Panc1 (cell line): ENCODE measurements at regions not wholly inside any gene's neighbourhood (a gene's known extent, or its start where the extent isn't known, plus 50 kb on each side); places are given as distances from the start of the nearest gene placed in this dataset.

ENCODE experiments used
- ATAC-seq: fragments of 200-7000 bp; cut with Tn5 transposase; 2 replicates; pipeline ENCODE4 v1.9.1; 2020; ENCODE audit warnings: mild to moderate bottlenecking, moderate library complexity
- BruUV-seq: library from RNA; stranded (reverse); fragments of 400-500 nt; replicated peaks from 2 replicates; lab custom pipeline; 2021; lab: Mats Ljungman, UMichigan
- CTCF ChIA-PET: fragments of 300-600 bp; sonication (Branson Sonifier 250); formaldehyde crosslinking; loops from one replicate; lab custom pipeline; 2022; ENCODE audit warnings: antibody characterized with exemption; lab: Charles Lee
- POLR2A ChIA-PET: fragments of 300-600 bp; sonication (Branson Sonifier 250); formaldehyde crosslinking; loops from one replicate; lab custom pipeline; 2022; ENCODE audit warnings: antibody characterized with exemption; lab: Charles Lee
- DNase-seq: peaks from one replicate; pipeline ENCODE4 v3.0.0-alpha.2; 2010; ENCODE audit warnings: low read depth, low spot score
- H3K27ac ChIP-seq: 2 replicates; pipeline ENCODE4 v1.5.1; 2011; ENCODE audit warnings: mild to moderate bottlenecking, low read length, inconsistent platforms
- H3K27me3 ChIP-seq: fragments of 200-500 bp; sonication (Bioruptor generic); 2 replicates; pipeline ENCODE4 v1.6.0; 2014; ENCODE audit warnings: low read length, inconsistent platforms; ENCODE audit not compliant: control insufficient read depth, insufficient read depth
- H3K36me3 ChIP-seq: fragments of 200-500 bp; sonication (Bioruptor generic); 2 replicates; pipeline ENCODE4 v1.5.1; 2014; ENCODE audit warnings: inconsistent platforms, mild to moderate bottlenecking, low read length, moderate library complexity; ENCODE audit not compliant: control insufficient read depth, insufficient read depth
- H3K4me1 ChIP-seq: 2 replicates; pipeline ENCODE4 v1.5.1; 2011; ENCODE audit warnings: inconsistent platforms, mild to moderate bottlenecking, low read length, moderate library complexity; ENCODE audit not compliant: control insufficient read depth, insufficient read depth
- H3K4me3 ChIP-seq, 2 experiments: 2 replicates each; pipeline ENCODE4 v1.5.1; 2011 to 2012; ENCODE audit warnings: low read depth in 2 of 2, low read length in 2 of 2, mild to moderate bottlenecking in 2 of 2, inconsistent platforms in 1 of 2, moderate library complexity in 1 of 2
- H3K9me3 ChIP-seq: fragments of 200-500 bp; sonication (Bioruptor generic); 2 replicates; pipeline ENCODE4 v1.5.1; 2014; ENCODE audit warnings: low read depth, mild to moderate bottlenecking, inconsistent platforms, low read length, moderate library complexity; ENCODE audit not compliant: control insufficient read depth, insufficient read depth
- POLR2AphosphoS5 ChIP-seq: IDR thresholded peaks from 2 replicates; pipeline ENCODE4 v1.6.1; 2012; ENCODE audit warnings: mild to moderate bottlenecking, low read depth, low read length, moderate library complexity
- REST ChIP-seq, 2 experiments: IDR thresholded peaks; 2 replicates each; pipeline ENCODE4 v1.6.1; 2011 to 2012; ENCODE audit warnings: low read depth in 2 of 2, control low read depth in 1 of 2, low read length in 1 of 2, mild to moderate bottlenecking in 1 of 2, moderate library complexity in 1 of 2; ENCODE audit not compliant: insufficient read depth in 1 of 2
- SIN3A ChIP-seq: IDR thresholded peaks from 2 replicates; pipeline ENCODE4 v1.6.1; 2012; ENCODE audit warnings: low read depth, mild to moderate bottlenecking, low read length, moderate library complexity, borderline replicate concordance; ENCODE audit not compliant: insufficient read depth
- TCF7L2 ChIP-seq: IDR thresholded peaks from 2 replicates; pipeline ENCODE4 v1.6.1; 2011; ENCODE audit warnings: mild to moderate bottlenecking, low read depth, low read length, inconsistent platforms
- in situ Hi-C: cut with HindIII; loops from 2 replicates; pipeline ENCODE4 v1.10.0; 2016; ENCODE audit warnings: low sequenced_read_pairs, low pct_unique_long_range_greater_than_20kb
- intact Hi-C: fragments of 100-400 bp; cut with micrococcal nuclease; formaldehyde crosslinking; loops from one replicate; pipeline ENCODE4 v1.10.0; 2022; ENCODE audit not compliant: unreplicated experiment
- TF ChIP-seq, protein P1 (sequence below): fragments of 450-650 bp; IDR thresholded peaks from 2 replicates; pipeline ENCODE4 v1.5.1; 2017; ENCODE audit warnings: mild to moderate bottlenecking

DNA sequence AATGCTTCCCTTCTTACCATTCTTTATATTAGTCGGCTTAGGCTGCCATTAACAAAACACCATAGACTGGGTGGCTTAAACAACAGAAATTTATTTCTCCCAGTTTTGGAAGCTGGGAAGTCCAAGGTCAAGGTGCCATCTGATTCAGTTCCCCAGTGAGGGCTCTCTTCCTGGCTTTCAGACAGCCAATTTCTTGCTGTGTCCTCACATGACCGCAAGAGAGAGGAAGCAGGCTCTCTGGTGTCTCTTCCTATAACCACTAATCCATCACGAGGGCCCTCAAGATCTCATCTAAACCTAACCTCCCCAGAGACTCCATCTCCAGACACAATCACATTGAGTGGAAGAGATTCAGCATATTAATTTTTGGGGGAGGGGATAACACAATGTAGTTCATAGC lies 193.0 kb upstream of the SGK1 start:
- Histone ChIP-seq H3K27me3 (no peaks in the 10 kb centered on the region), H3K4me1 (no peaks in the 10 kb centered on the region), H3K27ac (no peak overlapping the region), H3K36me3 (no peaks in the 10 kb centered on the region), H3K4me3 (no peak overlapping the region), H3K9me3 (no peaks in the 10 kb centered on the region)
- ATAC-seq (no peak), DNase-seq (no peak)
- in situ Hi-C loops (no loop called here), intact Hi-C loops (no loop called here)
- POLR2A ChIA-PET: no interaction called here
- no TSS peak for BruUV-seq
- CTCF ChIA-PET: no interaction called here
- TF ChIP-seq POLR2AphosphoS5 (no peak), TCF7L2 (no peak), REST (IDR thresholded peaks at IDR 0.05; ENCODE audit: insufficient read depth in 1 of 2, low read depth in 2 of 2, low read length in 1 of 2) (no peak), SIN3A (no peak)
- TF ChIP-seq, protein P1, sequence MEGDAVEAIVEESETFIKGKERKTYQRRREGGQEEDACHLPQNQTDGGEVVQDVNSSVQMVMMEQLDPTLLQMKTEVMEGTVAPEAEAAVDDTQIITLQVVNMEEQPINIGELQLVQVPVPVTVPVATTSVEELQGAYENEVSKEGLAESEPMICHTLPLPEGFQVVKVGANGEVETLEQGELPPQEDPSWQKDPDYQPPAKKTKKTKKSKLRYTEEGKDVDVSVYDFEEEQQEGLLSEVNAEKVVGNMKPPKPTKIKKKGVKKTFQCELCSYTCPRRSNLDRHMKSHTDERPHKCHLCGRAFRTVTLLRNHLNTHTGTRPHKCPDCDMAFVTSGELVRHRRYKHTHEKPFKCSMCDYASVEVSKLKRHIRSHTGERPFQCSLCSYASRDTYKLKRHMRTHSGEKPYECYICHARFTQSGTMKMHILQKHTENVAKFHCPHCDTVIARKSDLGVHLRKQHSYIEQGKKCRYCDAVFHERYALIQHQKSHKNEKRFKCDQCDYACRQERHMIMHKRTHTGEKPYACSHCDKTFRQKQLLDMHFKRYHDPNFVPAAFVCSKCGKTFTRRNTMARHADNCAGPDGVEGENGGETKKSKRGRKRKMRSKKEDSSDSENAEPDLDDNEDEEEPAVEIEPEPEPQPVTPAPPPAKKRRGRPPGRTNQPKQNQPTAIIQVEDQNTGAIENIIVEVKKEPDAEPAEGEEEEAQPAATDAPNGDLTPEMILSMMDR: no peak

DNA sequence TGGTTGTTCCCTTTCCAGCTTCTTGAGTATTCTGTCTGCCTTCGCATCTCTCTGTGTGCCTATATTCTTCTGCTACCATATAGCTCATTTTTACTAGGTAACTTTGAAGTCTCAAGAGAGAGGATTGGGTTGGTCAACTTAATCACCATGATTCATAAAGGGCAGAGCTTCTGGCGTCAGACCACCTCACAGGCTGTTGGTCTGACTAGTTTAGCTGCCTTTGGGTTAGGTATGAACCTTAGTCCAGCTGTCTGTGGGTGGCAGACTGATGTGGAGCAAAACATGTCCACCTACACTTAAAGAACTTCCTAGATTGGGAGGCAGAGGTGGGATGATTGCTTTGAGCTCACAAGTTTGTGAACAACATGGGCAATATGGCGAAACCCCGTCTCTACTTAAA lies 192.2 kb upstream of the SGK1 start:
- Histone ChIP-seq H3K4me1 (no peaks in the 10 kb centered on the region), H3K4me3 (no peak overlapping the region), H3K9me3 (no peaks in the 10 kb centered on the region), H3K27me3 (no peaks in the 10 kb centered on the region), H3K36me3 (no peaks in the 10 kb centered on the region), H3K27ac (no peak overlapping the region)
- in situ Hi-C loops (no loop called here), intact Hi-C loops (no loop called here)
- CTCF ChIA-PET: no interaction called here
- POLR2A ChIA-PET: interaction anchor here (0.8 kb wide), 1 partner anchor 139 kb away, joined by 8 read pairs; no protein-coding TSS in a partner anchor
- BruUV-seq: no TSS peak
- ATAC-seq (no peak), DNase-seq (no peak)
- TF ChIP-seq POLR2AphosphoS5: no peak
- no peak for TF ChIP-seq REST (IDR thresholded peaks at IDR 0.05; ENCODE audit: insufficient read depth in 1 of 2, low read depth in 2 of 2, low read length in 1 of 2)
